ENCODE measurements at regions not wholly inside any gene's neighbourhood (a gene's known extent, or its start where the extent isn't known, plus 50 kb on each side); places are given as distances from the start of the nearest gene placed in this dataset.

- TF ChIP-seq JUNB (IDR thresholded peaks at IDR 0.05): no peak
- TF ChIP-seq CTCF (IDR thresholded peaks at IDR 0.05): no peak
- TF ChIP-seq POLR2A (IDR thresholded peaks at IDR 0.05; ENCODE audit: low read length): no peak
- TF ChIP-seq REST (IDR thresholded peaks at IDR 0.05): no peak
- no peak for TF ChIP-seq SREBF2 (IDR thresholded peaks at IDR 0.05)
- no peak for TF ChIP-seq TP53 (CRISPR knock-in tag; IDR thresholded peaks at IDR 0.05)
- no peak for TF ChIP-seq USF2 (IDR thresholded peaks at IDR 0.05)
- TF ChIP-seq CEBPB (IDR thresholded peaks at IDR 0.05): no peak
- TF ChIP-seq EP300 (IDR thresholded peaks at IDR 0.05): no peak
- TF ChIP-seq POLR2AphosphoS2 (conservative IDR thresholded peaks at IDR 0.05; ENCODE audit: low read length): no peak
- no peak for TF ChIP-seq MAFK (IDR thresholded peaks at IDR 0.05; ENCODE audit: partially characterized antibody)
- TF ChIP-seq SMC3 (IDR thresholded peaks at IDR 0.05): no peak
These were observed 223.1 kb upstream of the ID2 start for GRCh38 chr2:8458503-8459459.
